HepG2 (cell line): ENCODE measurements at regions not wholly inside any gene's neighbourhood (a gene's known extent, or its start where the extent isn't known, plus 50 kb on each side); places are given as distances from the start of the nearest gene placed in this dataset.
"Not testable (repeated sequence)": the region's sequence is repeated elsewhere in the genome, so short reads cannot be mapped to it uniquely, and the experiment has no call there.

Source experiments
- ATAC-seq: fragments of 200-7000 bp; cut with Tn5 transposase; 3 replicates; pipeline ENCODE4 v1.9.1; 2020; ENCODE audit warnings: mild to moderate bottlenecking, moderate library complexity
- BruUV-seq: library from RNA; stranded (reverse); fragments of 400-500 nt; replicated peaks from 2 replicates; lab custom pipeline; 2021; lab: Mats Ljungman, UMichigan
- CTCF ChIA-PET: fragments of 300-600 bp; formaldehyde crosslinking; extraction: SDS; loops from one replicate; lab custom pipeline; 2021; ENCODE audit warnings: low total read pairs, inconsistent platforms, low intra/inter-chr PET ratio; lab: Yijun Ruan, JAX
- POLR2A ChIA-PET: fragments of 350-600 bp; sonication (Branson Sonifier 250); formaldehyde crosslinking; loops from one replicate; lab custom pipeline; 2020; ENCODE audit warnings: antibody characterized with exemption, inconsistent platforms; lab: Yijun Ruan, JAX
- DNase-seq: peaks from one replicate; pipeline ENCODE4 v3.0.0-alpha.2; 2015; ENCODE audit warnings: low spot score
- FAIRE-seq: peaks from 3 replicates; lab custom pipeline; 2011; peaks lifted over from hg19 to GRCh38; lab: Jason Lieb, UNC
- H2AFZ ChIP-seq: one replicate; pipeline ENCODE4 v1.6.1; 2011; ENCODE audit warnings: low read length, inconsistent platforms
- H3K27ac ChIP-seq: fragments of 300-600 bp; 3 replicates; pipeline ENCODE4 v1.8.0; 2011; ENCODE audit warnings: mixed run types, mild to moderate bottlenecking, mixed read lengths, low read length, inconsistent platforms; ENCODE audit not compliant: insufficient read depth; ENCODE audit errors: extremely low read length
- H3K27me3 ChIP-seq, 2 experiments: fragments of 200-600 bp in 1 of 2; 2 replicates in 1 of 2; 3 replicates in 1 of 2; pipeline versions ENCODE4 v1.6.0 to v1.8.0; 2011; ENCODE audit warnings: low read length in 2 of 2, mild to moderate bottlenecking in 2 of 2, moderate library complexity in 2 of 2, inconsistent platforms in 1 of 2; ENCODE audit not compliant: insufficient read depth in 2 of 2, control insufficient read depth in 1 of 2
- H3K36me3 ChIP-seq, 2 experiments: fragments of 200-600 bp in 1 of 2; replicated peaks in 1 of 2; 2 replicates in 1 of 2; 3 replicates in 1 of 2; pipeline versions ENCODE4 v1.5.1 to v1.8.0; 2011; ENCODE audit warnings: low read length in 2 of 2, inconsistent platforms in 1 of 2; ENCODE audit not compliant: insufficient read depth in 2 of 2, control insufficient read depth in 1 of 2
- H3K4me1 ChIP-seq: 2 replicates; pipeline ENCODE4 v1.5.1; 2012; ENCODE audit warnings: low read length, inconsistent platforms; ENCODE audit not compliant: insufficient read depth
- H3K4me2 ChIP-seq: 2 replicates; pipeline ENCODE4 v1.6.0; 2011; ENCODE audit warnings: low read depth, low read length, inconsistent platforms
- H3K4me3 ChIP-seq, 3 experiments: fragments of 200-600 bp in 1 of 3; sonication (generic), shearing (Covaris generic) in 1 of 3; replicated peaks in 1 of 3; 2 replicates each; pipeline ENCODE4 v1.5.1; 2011 to 2016; ENCODE audit warnings: low read length in 3 of 3, inconsistent platforms in 2 of 3, low read depth in 2 of 3, mild to moderate bottlenecking in 2 of 3, control low read depth in 1 of 3, mixed read lengths in 1 of 3; ENCODE audit not compliant: insufficient read depth in 1 of 3
- H3K79me2 ChIP-seq: one replicate; pipeline ENCODE4 v1.6.1; 2011; ENCODE audit warnings: low read length, inconsistent platforms; ENCODE audit not compliant: insufficient read depth
- H3K9ac ChIP-seq: 2 replicates; pipeline ENCODE4 v1.6.0; 2011; ENCODE audit warnings: mild to moderate bottlenecking, low read depth, low read length, inconsistent platforms; ENCODE audit not compliant: insufficient read depth
- H3K9me3 ChIP-seq: 2 replicates; pipeline ENCODE4 v1.5.1; 2012; ENCODE audit warnings: mild to moderate bottlenecking, low read length
- H4K20me1 ChIP-seq: 2 replicates; pipeline ENCODE4 v1.6.0; 2011; ENCODE audit warnings: inconsistent platforms, mild to moderate bottlenecking, low read length, moderate library complexity; ENCODE audit not compliant: insufficient read depth
- KLF11 ChIP-seq: IDR thresholded peaks from 2 replicates; pipeline ENCODE4 v1.6.1; 2016; ENCODE audit warnings: missing compliant biosample characterization
- KLF15 ChIP-seq: sonication (generic); formaldehyde crosslinking; IDR thresholded peaks from 2 replicates; pipeline ENCODE4 v1.8.1; 2023; ENCODE audit warnings: borderline replicate concordance, mild to moderate bottlenecking, inconsistent platforms, missing genetic modification reagents, mixed read lengths
- PRPF4 ChIP-seq: fragments of 200-400 bp; formaldehyde crosslinking; IDR thresholded peaks from 2 replicates; pipeline ENCODE4 v1.6.1; 2016; ENCODE audit warnings: low read length, low read depth; ENCODE audit not compliant: poor library complexity, severe bottlenecking
- ZNF263 ChIP-seq: sonication (generic); formaldehyde crosslinking; IDR thresholded peaks from 2 replicates; pipeline ENCODE4 v1.4.0; 2020; ENCODE audit warnings: missing genetic modification reagents
- ZNF333 ChIP-seq: sonication (generic); formaldehyde crosslinking; IDR thresholded peaks from 2 replicates; pipeline ENCODE4 v1.4.0; 2020; ENCODE audit warnings: mild to moderate bottlenecking, missing genetic modification reagents, borderline replicate concordance
- WGBS: methylation state at CpG from one replicate; pipeline ENCODE4 v1.1.6; 2017; ENCODE audit warnings: low lambda C conversion rate; 5-methylcytosine and 5-hydroxymethylcytosine counted together
- in situ Hi-C: cut with HindIII; loops from 2 replicates; pipeline ENCODE4 v1.10.0; 2017; ENCODE audit warnings: low pct_unique_long_range_greater_than_20kb; ENCODE audit not compliant: extremely low pct_ligation_motif_present
- intact Hi-C: fragments of 100-400 bp; cut with micrococcal nuclease; formaldehyde crosslinking; loops from one replicate; pipeline ENCODE4 v1.10.0; 2022; ENCODE audit not compliant: unreplicated experiment
- TF ChIP-seq, protein P1 (sequence below): IDR thresholded peaks from 2 replicates; pipeline ENCODE4 v1.6.1; 2012; ENCODE audit warnings: inconsistent platforms
- TF ChIP-seq, protein P2 (sequence below): sonication (generic); formaldehyde crosslinking; IDR thresholded peaks from 2 replicates; pipeline ENCODE4 v1.5.0; 2020; ENCODE audit warnings: mild to moderate bottlenecking, missing genetic modification reagents, moderate library complexity

DNA sequence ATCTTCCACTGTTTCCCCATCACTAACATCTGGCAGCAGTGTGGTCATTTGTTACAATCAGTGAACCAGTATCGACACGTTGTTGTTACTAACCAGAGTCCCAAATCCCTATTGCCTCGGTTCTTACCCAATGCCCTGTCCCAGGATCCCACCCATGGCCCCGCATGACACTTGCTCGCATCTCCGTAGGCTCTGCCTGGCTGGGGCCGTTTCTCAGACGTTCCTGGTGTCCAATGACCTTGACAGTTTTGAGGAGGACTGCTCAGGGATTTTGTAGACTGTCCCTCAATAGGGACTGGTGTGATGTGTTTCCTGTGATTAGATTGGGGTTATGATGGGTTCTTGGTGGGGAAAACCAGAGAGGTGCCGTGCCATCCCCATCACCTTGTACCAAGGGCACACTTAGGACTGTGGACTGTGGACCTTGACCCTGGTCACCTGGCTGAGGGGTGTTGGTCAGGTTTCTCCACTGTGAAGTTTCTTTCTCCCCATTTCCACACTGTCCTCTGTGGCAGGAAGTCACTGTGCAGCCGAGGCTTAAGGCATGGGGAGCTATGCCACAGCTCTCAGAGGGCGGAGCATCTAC lies 108.4 kb downstream of the ADRA2C start:
- ChIA-PET CTCF (no interaction called here), POLR2A (no interaction called here)
- Histone ChIP-seq H3K27me3 (peaks cover 0 to 28% of the 10 kb centered on the region in 2 experiments; a peak in 3 of 5 replicates), H3K27ac (no peak overlapping the region), H3K9me3 (peaks cover 11% of the 10 kb centered on the region), H3K9ac (no peak overlapping the region), H2AFZ (no peak overlapping the region), H3K4me2 (no peak overlapping the region), H3K79me2 (no peaks in the 10 kb centered on the region), H3K4me1 (peaks cover 19% of the 10 kb centered on the region), H4K20me1 (no peaks in the 10 kb centered on the region), H3K36me3 (no peaks in the 10 kb centered on the region), H3K4me3 (no peak overlapping the region)
- 58% methylated on average over 9 of the region's 11 CpGs for WGBS
- TF ChIP-seq PRPF4, result no peak
- no peak for TF ChIP-seq KLF15 (CRISPR knock-in tag)
- ATAC-seq (no peak), FAIRE-seq (no peak), DNase-seq (no peak)
- intact Hi-C loops, result loop anchor here (5.0 to 10.0 kb wide), 2 partner anchors 50 to 92 kb away; no protein-coding TSS in a partner anchor
- in situ Hi-C loops, result loop anchor here (5.0 kb wide), 1 partner anchor 87 kb away; no protein-coding TSS in a partner anchor
- no TSS peak for BruUV-seq

- Histone ChIP-seq H3K27me3 (peaks cover 0 to 25% of the 10 kb centered on the region in 2 experiments; a peak in 2 of 5 replicates), H2AFZ (no peak overlapping the region), H4K20me1 (no peaks in the 10 kb centered on the region), H3K9me3 (peaks cover 11% of the 10 kb centered on the region), H3K4me3 (no peak overlapping the region), H3K4me1 (peaks cover 26% of the 10 kb centered on the region), H3K36me3 (no peaks in the 10 kb centered on the region), H3K9ac (no peak overlapping the region), H3K79me2 (no peaks in the 10 kb centered on the region), H3K4me2 (no peak overlapping the region; the same call in 1 of the 2 replicates), H3K27ac (no peak overlapping the region)
- FAIRE-seq (no peak), ATAC-seq (no peak), DNase-seq (no peak)
- CTCF ChIA-PET, result no interaction called here
- WGBS, result 41% methylated on average over 4 of the region's 4 CpGs
- TF ChIP-seq, protein P1, sequence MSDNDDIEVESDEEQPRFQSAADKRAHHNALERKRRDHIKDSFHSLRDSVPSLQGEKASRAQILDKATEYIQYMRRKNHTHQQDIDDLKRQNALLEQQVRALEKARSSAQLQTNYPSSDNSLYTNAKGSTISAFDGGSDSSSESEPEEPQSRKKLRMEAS, result no peak
- no peak for TF ChIP-seq ZNF333 (CRISPR knock-in tag)
- TF ChIP-seq KLF11 (CRISPR knock-in tag), result no peak
- TF ChIP-seq, protein P2, sequence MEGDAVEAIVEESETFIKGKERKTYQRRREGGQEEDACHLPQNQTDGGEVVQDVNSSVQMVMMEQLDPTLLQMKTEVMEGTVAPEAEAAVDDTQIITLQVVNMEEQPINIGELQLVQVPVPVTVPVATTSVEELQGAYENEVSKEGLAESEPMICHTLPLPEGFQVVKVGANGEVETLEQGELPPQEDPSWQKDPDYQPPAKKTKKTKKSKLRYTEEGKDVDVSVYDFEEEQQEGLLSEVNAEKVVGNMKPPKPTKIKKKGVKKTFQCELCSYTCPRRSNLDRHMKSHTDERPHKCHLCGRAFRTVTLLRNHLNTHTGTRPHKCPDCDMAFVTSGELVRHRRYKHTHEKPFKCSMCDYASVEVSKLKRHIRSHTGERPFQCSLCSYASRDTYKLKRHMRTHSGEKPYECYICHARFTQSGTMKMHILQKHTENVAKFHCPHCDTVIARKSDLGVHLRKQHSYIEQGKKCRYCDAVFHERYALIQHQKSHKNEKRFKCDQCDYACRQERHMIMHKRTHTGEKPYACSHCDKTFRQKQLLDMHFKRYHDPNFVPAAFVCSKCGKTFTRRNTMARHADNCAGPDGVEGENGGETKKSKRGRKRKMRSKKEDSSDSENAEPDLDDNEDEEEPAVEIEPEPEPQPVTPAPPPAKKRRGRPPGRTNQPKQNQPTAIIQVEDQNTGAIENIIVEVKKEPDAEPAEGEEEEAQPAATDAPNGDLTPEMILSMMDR (CRISPR knock-in tag), result 0 out of 2 replicates have a peak, but pooled peaks have one; percentile 8
- TF ChIP-seq ZNF263 (CRISPR knock-in tag), result no peak
- POLR2A ChIA-PET, result interaction anchor here (1.2 to 2.1 kb wide), 2 partner anchors 72 to 110 kb away, joined by 4 to 5 read pairs; no protein-coding TSS in a partner anchor
- in situ Hi-C loops (no loop called here), intact Hi-C loops (loop anchor here (5.0 to 10.0 kb wide), 2 partner anchors 51 to 93 kb away; no protein-coding TSS in a partner anchor)
- BruUV-seq, result no TSS peak
Observed at GRCh38 chr4:3875466-3875865, 109.3 kb downstream of the ADRA2C start.

- intact Hi-C loops, result loop anchor here (5.0 to 10.0 kb wide), 2 partner anchors 51 to 94 kb away; no protein-coding TSS in a partner anchor
- DNase-seq, in situ Hi-C loops, H3K79me2 ChIP-seq, BruUV-seq, H3K9ac ChIP-seq, H3K4me2 ChIP-seq, ATAC-seq, H3K36me3 ChIP-seq, CTCF ChIA-PET, H3K27ac ChIP-seq, FAIRE-seq, H3K4me3 ChIP-seq, H4K20me1 ChIP-seq, H2AFZ ChIP-seq: not testable (repeated sequence)
- Histone ChIP-seq H3K9me3 (peaks cover 11% of the 10 kb centered on the region), H3K4me1 (peaks cover 26% of the 10 kb centered on the region), H3K27me3 (peaks cover 0 to 22% of the 10 kb centered on the region in 2 experiments; a peak in 2 of 5 replicates)
- POLR2A ChIA-PET, result interaction anchor here (1.2 to 2.1 kb wide), 2 partner anchors 73 to 111 kb away, joined by 4 to 5 read pairs; no protein-coding TSS in a partner anchor
- 52% methylated on average over 6 of the region's 24 CpGs for WGBS
Observed at GRCh38 chr4:3876057-3876845, 110.1 kb downstream of the ADRA2C start.
